ENCODE measurements at regions not wholly inside any gene's neighbourhood (a gene's known extent, or its start where the extent isn't known, plus 50 kb on each side); places are given as distances from the start of the nearest gene placed in this dataset.

GRCh38 chr1:238772322-238772721 is 614.0 kb upstream of the CHRM3 start:
- TF ChIP-seq CSRNP3 (CRISPR knock-in tag; IDR thresholded peaks at IDR 0.05) (no peak), BACH2 (CRISPR knock-in tag; IDR thresholded peaks at IDR 0.05; ENCODE audit: borderline replicate concordance) (no peak), TCF4 (CRISPR knock-in tag; IDR thresholded peaks at IDR 0.05; ENCODE audit: borderline replicate concordance) (no peak), ZNF565 (CRISPR knock-in tag; conservative IDR thresholded peaks at IDR 0.05; ENCODE audit: low read depth) (no peak), GLIS3 (CRISPR knock-in tag; IDR thresholded peaks at IDR 0.05) (no peak), OSR1 (CRISPR knock-in tag; IDR thresholded peaks at IDR 0.05) (no peak), TSHZ2 (CRISPR knock-in tag; IDR thresholded peaks at IDR 0.05) (no peak), PATZ1 (CRISPR knock-in tag; IDR thresholded peaks at IDR 0.05; ENCODE audit: borderline replicate concordance) (no peak), PPARA (CRISPR knock-in tag; IDR thresholded peaks at IDR 0.05; ENCODE audit: borderline replicate concordance) (no peak), TOX (CRISPR knock-in tag; IDR thresholded peaks at IDR 0.05; ENCODE audit: borderline replicate concordance) (no peak), ZC3H10 (CRISPR knock-in tag; IDR thresholded peaks at IDR 0.05) (no peak)

Data from SK-N-SH treated with all-trans-retinoic acid at 6 μM for 48 hours (cell line).